ENCODE measurements at regions not wholly inside any gene's neighbourhood (a gene's known extent, or its start where the extent isn't known, plus 50 kb on each side); places are given as distances from the start of the nearest gene placed in this dataset.
"Not testable (repeated sequence)": the region's sequence is repeated elsewhere in the genome, so short reads cannot be mapped to it uniquely, and the experiment has no call there.

GRCh38 chr12:46711756-46712155 is 114.0 kb downstream of the SLC38A4 start:
- DNase-seq (ENCODE audit: low read depth, low spot score) = no peak
- no peak overlapping the region for H3K27ac ChIP-seq

- no peak for DNase-seq (ENCODE audit: low read depth, low spot score)
- no peak overlapping the region for H3K27ac ChIP-seq
Measured at GRCh38 chr12:46710125-46710743, 115.6 kb downstream of the SLC38A4 start.

GRCh38 chr12:46702581-46703344 is 123.0 kb downstream of the SLC38A4 start:
- H3K27ac ChIP-seq = peak overlapping the region; percentile 94
- DNase-seq (ENCODE audit: low read depth, low spot score) = peak; percentile 98

- peak overlapping the region; percentile 94 for H3K27ac ChIP-seq
- DNase-seq (ENCODE audit: low read depth, low spot score) = no peak
Measured at GRCh38 chr12:46701356-46701755, 124.4 kb downstream of the SLC38A4 start.

GRCh38 chr12:46699986-46700385 is 125.8 kb downstream of the SLC38A4 start:
- no peak overlapping the region for H3K27ac ChIP-seq
- no peak for DNase-seq (ENCODE audit: low read depth, low spot score)

- no peak overlapping the region for H3K27ac ChIP-seq
- DNase-seq (ENCODE audit: low read depth, low spot score) = no peak
Measured at GRCh38 chr12:46698003-46698402, 127.8 kb downstream of the SLC38A4 start.

GRCh38 chr12:46693518-46693917 is 132.3 kb downstream of the SLC38A4 start:
- no peak overlapping the region for H3K27ac ChIP-seq
- DNase-seq (ENCODE audit: low read depth, low spot score) = no peak

GRCh38 chr12:46693034-46693433 is 132.8 kb downstream of the SLC38A4 start:
- no peak for DNase-seq (ENCODE audit: low read depth, low spot score)
- H3K27ac ChIP-seq = no peak overlapping the region

GRCh38 chr12:46692606-46693005 is 133.2 kb downstream of the SLC38A4 start:
- no peak for DNase-seq (ENCODE audit: low read depth, low spot score)
- H3K27ac ChIP-seq = no peak overlapping the region

- DNase-seq (ENCODE audit: low read depth, low spot score) = no peak
- H3K27ac ChIP-seq = no peak overlapping the region
Measured at GRCh38 chr12:46686267-46686942, 139.4 kb downstream of the SLC38A4 start.

- not testable (repeated sequence) for DNase-seq (ENCODE audit: low read depth, low spot score); H3K27ac ChIP-seq
Measured at GRCh38 chr12:46684243-46684642, 141.6 kb downstream of the SLC38A4 start.

GRCh38 chr12:46682148-46682547 is 143.6 kb downstream of the SLC38A4 start:
- no peak overlapping the region for H3K27ac ChIP-seq
- no peak for DNase-seq (ENCODE audit: low read depth, low spot score)

GRCh38 chr12:46680506-46680905 is 145.3 kb downstream of the SLC38A4 start:
- no peak overlapping the region for H3K27ac ChIP-seq
- no peak for DNase-seq (ENCODE audit: low read depth, low spot score)

- no peak overlapping the region for H3K27ac ChIP-seq
- no peak for DNase-seq (ENCODE audit: low read depth, low spot score)
Measured at GRCh38 chr12:46679754-46680153, 146.0 kb downstream of the SLC38A4 start.

- DNase-seq (ENCODE audit: low read depth, low spot score) = no peak
- peak overlapping the region; percentile 89 for H3K27ac ChIP-seq
Measured at GRCh38 chr12:46678426-46678825, 147.4 kb downstream of the SLC38A4 start.

- DNase-seq (ENCODE audit: low read depth, low spot score) = no peak
- H3K27ac ChIP-seq = peak overlapping the region; percentile 89
Measured at GRCh38 chr12:46677749-46678148, 148.0 kb downstream of the SLC38A4 start.

GRCh38 chr12:46676797-46677520 is 148.8 kb downstream of the SLC38A4 start:
- DNase-seq (ENCODE audit: low read depth, low spot score) = no peak
- H3K27ac ChIP-seq = peak overlapping the region; percentile 89

GRCh38 chr12:46676396-46676795 is 149.4 kb downstream of the SLC38A4 start:
- no peak for DNase-seq (ENCODE audit: low read depth, low spot score)
- H3K27ac ChIP-seq = peak overlapping the region; percentile 89

- DNase-seq (ENCODE audit: low read depth, low spot score) = no peak
- peak overlapping the region; percentile 89 for H3K27ac ChIP-seq
Measured at GRCh38 chr12:46675736-46676135, 150.1 kb downstream of the SLC38A4 start.

- DNase-seq (ENCODE audit: low read depth, low spot score) = peak; percentile 89
- peak overlapping the region; percentile 89 for H3K27ac ChIP-seq
Measured at GRCh38 chr12:46674800-46675199, 151.0 kb downstream of the SLC38A4 start.

GRCh38 chr12:46674129-46674528 is 151.7 kb downstream of the SLC38A4 start:
- H3K27ac ChIP-seq = peak overlapping the region; percentile 89
- DNase-seq (ENCODE audit: low read depth, low spot score) = no peak
